GM23248 (cell line): ENCODE measurements at regions not wholly inside any gene's neighbourhood (a gene's known extent, or its start where the extent isn't known, plus 50 kb on each side); places are given as distances from the start of the nearest gene placed in this dataset.

ENCODE experiments used
- EZH2 ChIP-seq: fragments of 200-600 bp; sonication (generic); IDR thresholded peaks from 2 replicates; pipeline ENCODE4 v1.6.1; 2018; ENCODE audit warnings: antibody characterized with exemption, mild to moderate bottlenecking; ENCODE audit not compliant: insufficient read depth, poor library complexity, severe bottlenecking
- EZH2phosphoT487 ChIP-seq: fragments of 200-600 bp; sonication (generic); IDR thresholded peaks from 2 replicates; pipeline ENCODE4 v1.6.1; 2018; ENCODE audit warnings: antibody characterized with exemption, moderate library complexity, mild to moderate bottlenecking, low read depth; ENCODE audit not compliant: insufficient read depth

- TF ChIP-seq EZH2phosphoT487 = no peak
- TF ChIP-seq EZH2 = no peak
Observed at GRCh38 chr2:34070196-34070595, 471.1 kb upstream of the FAM98A start.
